Neural cell (in vitro differentiated cells): ENCODE measurements at regions not wholly inside any gene's neighbourhood (a gene's known extent, or its start where the extent isn't known, plus 50 kb on each side); places are given as distances from the start of the nearest gene placed in this dataset.

Experiments used
- CTCF ChIP-seq: fragments of 450-650 bp; IDR thresholded peaks from 2 replicates; pipeline ENCODE4 v1.5.1; 2014; ENCODE audit warnings: antibody characterized with exemption, mild to moderate bottlenecking, moderate library complexity; ENCODE audit not compliant: poor library complexity, severe bottlenecking
- EP300 ChIP-seq: fragments of 450-650 bp; conservative IDR thresholded peaks from 2 replicates; pipeline ENCODE4 v1.6.1; 2014; ENCODE audit warnings: antibody characterized with exemption, mild to moderate bottlenecking, moderate library complexity; ENCODE audit not compliant: poor library complexity, severe bottlenecking
- EZH2 ChIP-seq: fragments of 200-600, 300-800 bp; shearing (Covaris generic), sonication (generic); IDR thresholded peaks from 2 replicates; pipeline ENCODE4 v1.6.1; 2014; ENCODE audit warnings: antibody characterized with exemption, low read length, borderline replicate concordance, mild to moderate bottlenecking; ENCODE audit not compliant: insufficient read depth, poor library complexity, severe bottlenecking
- MXI1 ChIP-seq: fragments of 450-650 bp; conservative IDR thresholded peaks from 2 replicates; pipeline ENCODE4 v1.6.1; 2014; ENCODE audit warnings: antibody characterized with exemption, mild to moderate bottlenecking; ENCODE audit not compliant: poor library complexity, severe bottlenecking
- POLR2AphosphoS5 ChIP-seq: IDR thresholded peaks from 2 replicates; pipeline ENCODE4 v1.6.1; 2012
- RAD21 ChIP-seq: fragments of 450-650 bp; conservative IDR thresholded peaks from 2 replicates; pipeline ENCODE4 v1.6.1; 2014; ENCODE audit warnings: antibody characterized with exemption, mild to moderate bottlenecking, moderate library complexity
- SMC3 ChIP-seq: fragments of 450-650 bp; conservative IDR thresholded peaks from 2 replicates; pipeline ENCODE4 v1.6.1; 2014; ENCODE audit warnings: antibody characterized with exemption, mild to moderate bottlenecking, moderate library complexity; ENCODE audit not compliant: poor library complexity
- TAF1 ChIP-seq: IDR thresholded peaks from 2 replicates; pipeline ENCODE4 v1.6.1; 2012; ENCODE audit warnings: low read depth
- TF ChIP-seq, protein P1 (sequence below): IDR thresholded peaks from 2 replicates; pipeline ENCODE4 v1.6.1; 2012; ENCODE audit warnings: borderline replicate concordance

DNA sequence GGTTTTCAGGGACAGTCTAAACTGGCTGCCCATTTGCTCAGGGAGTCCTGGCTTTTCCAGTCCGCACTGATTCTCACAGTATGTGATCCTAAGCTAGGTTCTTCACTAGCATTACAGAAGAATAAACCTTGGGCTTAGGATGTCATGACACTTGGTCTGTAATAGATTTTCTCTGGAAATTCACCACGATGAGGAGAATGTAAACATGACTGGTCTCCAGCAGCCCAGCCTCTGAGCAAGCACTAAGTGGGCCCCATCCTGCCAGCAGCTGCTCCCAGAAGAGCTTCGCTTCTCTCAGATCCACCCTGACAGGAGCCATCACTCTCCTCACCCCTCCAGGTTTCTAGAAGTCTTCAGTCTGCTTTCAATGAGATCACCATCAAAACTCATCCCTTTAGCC is 103.7 kb upstream of the ZPBP start:
- TF ChIP-seq POLR2AphosphoS5: no peak
- no peak for TF ChIP-seq CTCF
- no peak for TF ChIP-seq EP300
- TF ChIP-seq EZH2: no peak
- no peak for TF ChIP-seq SMC3
- no peak for TF ChIP-seq MXI1
- no peak for TF ChIP-seq RAD21
- TF ChIP-seq TAF1: no peak
- TF ChIP-seq, protein P1, sequence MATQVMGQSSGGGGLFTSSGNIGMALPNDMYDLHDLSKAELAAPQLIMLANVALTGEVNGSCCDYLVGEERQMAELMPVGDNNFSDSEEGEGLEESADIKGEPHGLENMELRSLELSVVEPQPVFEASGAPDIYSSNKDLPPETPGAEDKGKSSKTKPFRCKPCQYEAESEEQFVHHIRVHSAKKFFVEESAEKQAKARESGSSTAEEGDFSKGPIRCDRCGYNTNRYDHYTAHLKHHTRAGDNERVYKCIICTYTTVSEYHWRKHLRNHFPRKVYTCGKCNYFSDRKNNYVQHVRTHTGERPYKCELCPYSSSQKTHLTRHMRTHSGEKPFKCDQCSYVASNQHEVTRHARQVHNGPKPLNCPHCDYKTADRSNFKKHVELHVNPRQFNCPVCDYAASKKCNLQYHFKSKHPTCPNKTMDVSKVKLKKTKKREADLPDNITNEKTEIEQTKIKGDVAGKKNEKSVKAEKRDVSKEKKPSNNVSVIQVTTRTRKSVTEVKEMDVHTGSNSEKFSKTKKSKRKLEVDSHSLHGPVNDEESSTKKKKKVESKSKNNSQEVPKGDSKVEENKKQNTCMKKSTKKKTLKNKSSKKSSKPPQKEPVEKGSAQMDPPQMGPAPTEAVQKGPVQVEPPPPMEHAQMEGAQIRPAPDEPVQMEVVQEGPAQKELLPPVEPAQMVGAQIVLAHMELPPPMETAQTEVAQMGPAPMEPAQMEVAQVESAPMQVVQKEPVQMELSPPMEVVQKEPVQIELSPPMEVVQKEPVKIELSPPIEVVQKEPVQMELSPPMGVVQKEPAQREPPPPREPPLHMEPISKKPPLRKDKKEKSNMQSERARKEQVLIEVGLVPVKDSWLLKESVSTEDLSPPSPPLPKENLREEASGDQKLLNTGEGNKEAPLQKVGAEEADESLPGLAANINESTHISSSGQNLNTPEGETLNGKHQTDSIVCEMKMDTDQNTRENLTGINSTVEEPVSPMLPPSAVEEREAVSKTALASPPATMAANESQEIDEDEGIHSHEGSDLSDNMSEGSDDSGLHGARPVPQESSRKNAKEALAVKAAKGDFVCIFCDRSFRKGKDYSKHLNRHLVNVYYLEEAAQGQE: no peak
